Mesodermal cell (in vitro differentiated cells): ENCODE measurements at regions not wholly inside any gene's neighbourhood (a gene's known extent, or its start where the extent isn't known, plus 50 kb on each side); places are given as distances from the start of the nearest gene placed in this dataset.
A peak's percentile ranks its signal among the peaks of the same experiment; 100 is the strongest.
"Not testable (repeated sequence)": the region's sequence is repeated elsewhere in the genome, so short reads cannot be mapped to it uniquely, and the experiment has no call there.

Experiments used
- H3K27ac ChIP-seq: 2 replicates; pipeline ENCODE4 v1.7.0; 2013; ENCODE audit warnings: mild to moderate bottlenecking, low read depth, low read length, moderate library complexity; ENCODE audit not compliant: severe bottlenecking
- H3K36me3 ChIP-seq: 2 replicates; pipeline ENCODE4 v1.7.1; 2013; ENCODE audit warnings: mild to moderate bottlenecking, low read length, moderate library complexity; ENCODE audit not compliant: control insufficient read depth, insufficient read depth
- H3K4me1 ChIP-seq: one replicate; pipeline ENCODE4 v1.7.1; 2013; ENCODE audit warnings: mild to moderate bottlenecking, low read length; ENCODE audit not compliant: insufficient read depth, control insufficient read depth, poor library complexity, severe bottlenecking
- H3K4me3 ChIP-seq: 2 replicates; pipeline ENCODE4 v1.7.0; 2013; ENCODE audit warnings: low read length, control low read depth, mild to moderate bottlenecking; ENCODE audit not compliant: insufficient read depth, poor library complexity, severe bottlenecking; ENCODE audit errors: extremely low read depth
- H3K9me3 ChIP-seq: 2 replicates; pipeline ENCODE4 v1.7.1; 2013; ENCODE audit warnings: mild to moderate bottlenecking, low read length, moderate library complexity; ENCODE audit not compliant: control insufficient read depth
- WGBS, 2 experiments: methylation state at CpG; one replicate each; pipeline ENCODE4 v1.1.5; 2013; ENCODE audit warnings: missing lambda C conversion rate in 2 of 2; ENCODE audit not compliant: insufficient coverage in 2 of 2; 5-methylcytosine and 5-hydroxymethylcytosine counted together

DNA sequence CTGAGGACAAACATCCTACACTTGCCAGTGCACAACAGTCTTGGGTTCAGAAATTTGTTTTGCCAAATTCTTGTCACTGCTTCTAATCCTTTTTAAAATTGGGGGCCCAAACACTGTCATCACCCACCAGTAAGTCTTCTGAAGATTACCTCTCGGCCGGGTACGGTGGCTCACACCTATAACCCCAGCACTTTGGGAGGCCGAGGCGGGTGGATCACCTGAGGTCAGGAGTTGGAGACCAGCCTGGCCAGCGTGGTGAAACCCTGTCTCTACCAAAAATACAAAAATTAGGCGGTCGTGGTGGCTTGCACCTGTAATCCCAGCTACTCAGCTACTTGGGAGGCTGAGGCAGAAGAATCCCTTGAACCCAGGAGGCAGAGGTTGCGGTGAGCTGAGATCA is 87.8 kb upstream of the DMRT1 start:
- WGBS, 2 experiments: 86 to 91% methylated on average over 7 to 9 of the region's 9 CpGs
- not testable (repeated sequence) for H3K9me3 ChIP-seq, H3K36me3 ChIP-seq, H3K4me1 ChIP-seq, H3K4me3 ChIP-seq, H3K27ac ChIP-seq

DNA sequence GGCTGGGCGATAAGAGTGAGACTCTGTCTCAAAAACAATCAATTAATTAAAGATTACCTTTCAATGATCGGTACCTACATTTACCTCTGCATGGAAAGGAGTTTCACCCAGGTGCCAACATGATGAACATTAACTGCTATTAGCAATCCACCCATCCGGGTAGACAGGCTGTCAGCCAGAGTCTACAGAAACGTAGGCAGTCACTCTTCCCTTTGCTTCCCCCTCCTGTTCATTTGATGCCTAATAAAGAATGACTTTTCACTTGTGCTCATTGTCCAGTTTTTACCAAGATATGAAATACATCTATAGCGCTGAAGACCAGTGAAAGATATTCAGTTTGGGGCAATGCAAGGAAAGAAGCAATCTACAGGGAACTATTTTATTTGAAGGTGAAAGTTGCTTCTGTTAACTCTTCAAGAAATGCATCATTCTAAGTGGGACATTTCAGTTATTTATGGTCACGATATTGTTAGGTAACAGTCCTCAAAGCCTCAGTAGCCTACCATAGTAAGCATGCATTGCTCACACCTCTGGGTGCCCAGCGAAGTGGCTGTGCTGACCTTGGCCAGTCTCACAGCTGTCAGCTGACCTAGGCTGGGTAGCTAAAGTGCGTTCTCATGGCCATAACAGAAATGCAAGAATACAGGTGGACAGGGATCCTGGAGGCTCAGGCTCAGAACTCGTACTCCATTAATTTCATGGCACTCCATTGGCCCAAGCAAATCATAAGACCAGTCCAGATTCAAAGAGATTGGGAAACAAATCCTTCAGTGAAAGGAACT is 87.2 kb upstream of the DMRT1 start:
- H3K9me3 ChIP-seq: no peaks in the 10 kb centered on the region
- 90 to 91% methylated on average over 8 of the region's 9 CpGs for WGBS, 2 experiments
- H3K27ac ChIP-seq: no peak overlapping the region
- no peak overlapping the region for H3K4me3 ChIP-seq
- H3K4me1 ChIP-seq: peaks cover 6% of the 10 kb centered on the region
- H3K36me3 ChIP-seq: no peaks in the 10 kb centered on the region

DNA sequence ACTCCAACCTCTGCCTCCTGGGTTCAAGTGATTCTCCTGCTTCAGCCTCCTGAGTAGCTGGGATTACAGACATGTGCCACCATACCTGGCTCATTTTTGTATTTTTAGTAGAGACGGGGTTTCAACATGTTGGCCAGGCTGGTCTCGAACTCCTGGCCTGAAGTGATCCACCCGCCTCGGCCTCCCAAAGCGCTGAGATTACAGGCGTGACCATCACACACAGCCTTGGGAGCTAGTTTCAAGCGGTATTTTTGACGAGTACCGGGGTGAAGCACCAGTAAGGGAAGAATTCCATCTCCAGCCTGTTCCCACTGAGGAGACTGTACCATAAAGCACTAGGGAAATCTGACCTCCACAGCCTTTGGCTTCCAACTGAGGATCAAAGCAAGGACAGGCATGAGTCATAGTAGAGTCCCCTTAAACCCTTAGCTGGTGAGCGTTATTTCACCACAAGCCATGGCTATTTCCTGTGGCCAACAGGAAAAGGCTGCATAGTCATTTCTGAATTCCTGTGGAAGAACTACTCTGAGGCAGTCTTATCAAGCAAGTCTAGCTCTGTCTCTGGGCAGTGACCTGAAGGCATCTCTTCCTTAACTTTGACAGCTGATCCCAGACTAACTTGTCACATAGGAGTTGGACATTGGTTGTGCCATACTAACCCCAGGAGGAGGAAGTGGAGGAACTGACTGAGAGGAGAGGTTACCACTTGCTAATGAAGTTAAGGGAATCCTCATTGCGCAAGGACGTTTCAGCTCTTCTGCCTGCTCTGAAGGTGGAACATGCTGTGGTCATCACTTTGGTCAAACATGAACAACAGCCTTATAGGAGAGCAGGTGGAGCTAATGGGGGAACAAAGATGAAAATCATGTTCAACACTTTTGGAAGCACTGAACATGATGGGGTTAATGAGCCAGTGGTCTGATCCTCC is 85.8 kb upstream of the DMRT1 start:
- H3K9me3 ChIP-seq: no peaks in the 10 kb centered on the region
- peak overlapping the region; percentile 64 for H3K27ac ChIP-seq
- peaks cover 6% of the 10 kb centered on the region for H3K4me1 ChIP-seq
- WGBS, 2 experiments: 85 to 90% methylated on average over 12 of the region's 12 CpGs
- H3K36me3 ChIP-seq: no peaks in the 10 kb centered on the region
- H3K4me3 ChIP-seq: no peak overlapping the region

DNA sequence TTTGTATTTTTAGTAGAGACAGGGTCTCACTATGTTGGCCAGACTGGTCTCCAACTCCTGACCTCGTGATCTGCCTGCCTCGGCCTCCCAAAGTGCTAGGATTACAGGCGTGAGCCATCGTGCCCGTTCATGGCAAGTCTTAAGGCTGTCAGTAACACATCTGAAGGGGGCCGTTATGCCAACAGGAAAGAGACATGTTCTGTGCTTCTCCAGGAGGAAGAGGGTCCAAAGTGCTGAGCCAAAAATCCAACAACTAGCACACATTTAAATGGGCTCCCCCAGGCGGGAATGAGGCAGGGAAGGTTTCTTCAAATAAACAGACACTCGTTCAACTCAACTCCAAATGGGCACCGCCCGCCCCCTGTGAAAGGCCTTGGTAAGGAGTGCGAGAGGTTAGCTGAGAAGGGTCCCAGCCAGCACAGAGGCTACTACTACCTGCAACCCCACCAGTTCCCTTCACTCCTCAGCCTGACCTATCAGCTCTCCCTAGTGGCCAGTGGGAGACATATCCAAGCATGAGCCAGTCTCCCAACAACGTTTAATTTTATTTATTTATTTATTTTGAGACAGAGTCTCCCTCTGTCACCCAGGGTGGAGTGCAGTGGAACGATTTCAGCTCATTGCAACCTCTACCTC is 84.1 kb upstream of the DMRT1 start:
- H3K36me3 ChIP-seq: no peaks in the 10 kb centered on the region
- WGBS, 2 experiments: 76 to 91% methylated on average over 8 to 11 of the region's 13 CpGs
- peaks cover 6% of the 10 kb centered on the region for H3K4me1 ChIP-seq
- no peak overlapping the region for H3K4me3 ChIP-seq
- no peaks in the 10 kb centered on the region for H3K9me3 ChIP-seq
- no peak overlapping the region for H3K27ac ChIP-seq

DNA sequence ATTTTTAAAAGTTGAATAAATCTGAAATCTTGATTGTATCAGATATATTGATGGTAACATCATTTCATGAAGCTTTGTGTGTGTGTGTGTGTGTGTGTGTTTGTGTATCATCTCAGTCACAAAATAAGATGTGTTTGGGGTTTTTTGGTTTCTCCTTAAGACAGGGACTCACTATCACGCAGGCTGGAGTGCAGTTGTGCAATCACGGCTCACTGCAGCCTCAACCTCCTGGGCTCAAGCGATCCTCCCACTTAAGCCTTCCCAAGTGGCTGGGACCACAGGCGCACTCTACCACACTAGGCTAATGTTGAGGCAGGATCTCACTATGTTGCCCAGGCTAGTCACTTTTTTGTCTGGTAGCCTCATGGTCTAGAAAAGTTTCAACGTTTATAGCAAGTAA is 83.4 kb upstream of the DMRT1 start:
- WGBS, 2 experiments: 90 to 97% methylated on average over 4 of the region's 5 CpGs
- Histone ChIP-seq H3K9me3 (no peaks in the 10 kb centered on the region), H3K27ac (no peak overlapping the region), H3K4me1 (peaks cover 6% of the 10 kb centered on the region), H3K36me3 (no peaks in the 10 kb centered on the region), H3K4me3 (no peak overlapping the region)

DNA sequence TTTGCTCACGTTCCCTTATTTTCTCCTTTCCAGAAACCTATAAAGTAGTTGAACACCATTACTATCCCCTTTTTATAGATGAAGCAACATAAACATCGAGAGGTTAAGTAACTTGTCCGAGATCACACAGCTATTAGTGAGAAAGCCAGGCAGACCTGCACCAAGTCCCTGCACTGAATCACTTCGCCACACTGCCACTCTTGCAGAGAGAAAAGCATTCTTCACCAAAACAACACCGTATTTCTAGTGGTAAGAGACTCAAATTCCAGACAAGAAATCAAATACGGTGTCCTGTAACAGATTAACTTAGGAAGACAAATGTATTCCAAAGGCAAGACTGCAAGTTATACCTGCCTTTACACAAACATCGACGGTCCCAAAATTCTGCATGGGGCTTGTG is 82.0 kb upstream of the DMRT1 start:
- no peaks in the 10 kb centered on the region for H3K36me3 ChIP-seq
- peaks cover 6% of the 10 kb centered on the region for H3K4me1 ChIP-seq
- no peak overlapping the region for H3K4me3 ChIP-seq
- H3K9me3 ChIP-seq: no peaks in the 10 kb centered on the region
- no peak overlapping the region for H3K27ac ChIP-seq
- 88 to 99% methylated on average over 5 to 6 of the region's 8 CpGs for whole genome bisulfite sequencing, 2 experiments

DNA sequence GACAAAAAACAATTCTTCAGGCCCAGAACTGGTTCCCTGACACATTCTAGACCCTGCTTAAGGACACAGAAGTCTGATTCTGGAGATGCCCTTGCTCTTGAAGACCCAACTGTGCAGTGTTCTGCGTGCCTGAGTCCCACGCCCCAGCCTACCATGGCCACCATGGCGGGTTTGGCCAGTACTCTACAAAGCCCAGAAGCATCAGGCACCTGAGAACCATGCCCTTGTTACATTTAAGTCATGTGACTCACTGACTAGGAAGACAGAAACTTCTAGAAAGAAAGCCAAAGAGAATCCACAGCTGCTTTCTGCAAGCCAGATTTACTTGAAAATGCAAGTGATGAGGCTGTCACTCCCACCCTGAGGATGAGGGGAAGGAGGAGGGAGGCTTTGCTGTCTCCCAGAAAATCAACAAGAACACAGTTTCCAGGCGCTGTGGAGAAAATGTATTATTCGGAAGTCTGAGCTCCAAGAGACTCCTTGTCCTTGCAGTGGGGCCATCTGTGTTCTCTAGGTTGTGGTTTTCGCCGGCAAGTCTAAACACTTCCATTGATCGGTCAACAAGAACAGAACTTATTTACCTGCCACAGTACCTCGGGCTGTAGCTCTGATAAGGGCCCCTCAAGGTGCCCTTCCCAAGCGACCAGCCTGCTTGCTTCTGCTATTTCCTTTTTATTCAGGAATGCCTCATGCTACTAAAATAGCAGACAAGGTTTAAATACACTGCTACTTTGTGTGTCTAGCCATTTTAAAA is 81.3 kb upstream of the DMRT1 start:
- Histone ChIP-seq H3K9me3 (no peaks in the 10 kb centered on the region), H3K27ac (no peak overlapping the region), H3K36me3 (no peaks in the 10 kb centered on the region), H3K4me1 (peaks cover 6% of the 10 kb centered on the region), H3K4me3 (no peak overlapping the region)
- 88 to 91% methylated on average over 10 of the region's 10 CpGs for WGBS, 2 experiments

DNA sequence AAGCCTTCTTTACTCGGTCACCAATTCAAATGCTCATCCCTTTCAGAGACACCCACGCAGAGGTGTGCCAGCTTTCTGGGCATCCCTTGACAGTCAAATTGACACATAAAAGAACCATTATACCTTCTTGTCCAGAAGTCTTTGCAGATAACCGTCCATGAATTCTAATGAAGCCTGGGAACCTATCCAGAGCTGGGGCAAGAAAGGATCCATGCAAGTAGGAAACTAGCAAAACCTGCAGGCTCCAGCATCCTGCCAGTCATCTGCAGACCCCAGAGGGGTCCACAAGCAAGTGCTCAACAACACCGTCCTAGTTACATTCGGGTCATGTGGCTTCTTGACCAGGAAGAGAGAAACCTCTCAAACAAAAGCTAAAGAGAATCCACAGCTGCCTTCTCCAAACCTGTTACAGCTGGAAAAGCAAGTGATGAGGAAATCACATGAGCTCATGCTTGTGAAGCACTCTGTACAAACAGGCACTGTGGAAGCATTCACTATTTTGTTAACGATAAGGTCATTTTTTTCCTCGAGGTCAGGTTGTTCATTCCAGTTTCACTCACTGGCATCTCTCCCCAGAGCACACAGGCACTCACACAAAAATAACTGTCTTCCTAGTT is 80.2 kb upstream of the DMRT1 start:
- Histone ChIP-seq H3K4me1 (no peaks in the 10 kb centered on the region), H3K27ac (no peak overlapping the region), H3K4me3 (no peak overlapping the region), H3K36me3 (no peaks in the 10 kb centered on the region), H3K9me3 (no peaks in the 10 kb centered on the region)
- 85 to 94% methylated on average over 5 to 7 of the region's 7 CpGs for WGBS, 2 experiments

DNA sequence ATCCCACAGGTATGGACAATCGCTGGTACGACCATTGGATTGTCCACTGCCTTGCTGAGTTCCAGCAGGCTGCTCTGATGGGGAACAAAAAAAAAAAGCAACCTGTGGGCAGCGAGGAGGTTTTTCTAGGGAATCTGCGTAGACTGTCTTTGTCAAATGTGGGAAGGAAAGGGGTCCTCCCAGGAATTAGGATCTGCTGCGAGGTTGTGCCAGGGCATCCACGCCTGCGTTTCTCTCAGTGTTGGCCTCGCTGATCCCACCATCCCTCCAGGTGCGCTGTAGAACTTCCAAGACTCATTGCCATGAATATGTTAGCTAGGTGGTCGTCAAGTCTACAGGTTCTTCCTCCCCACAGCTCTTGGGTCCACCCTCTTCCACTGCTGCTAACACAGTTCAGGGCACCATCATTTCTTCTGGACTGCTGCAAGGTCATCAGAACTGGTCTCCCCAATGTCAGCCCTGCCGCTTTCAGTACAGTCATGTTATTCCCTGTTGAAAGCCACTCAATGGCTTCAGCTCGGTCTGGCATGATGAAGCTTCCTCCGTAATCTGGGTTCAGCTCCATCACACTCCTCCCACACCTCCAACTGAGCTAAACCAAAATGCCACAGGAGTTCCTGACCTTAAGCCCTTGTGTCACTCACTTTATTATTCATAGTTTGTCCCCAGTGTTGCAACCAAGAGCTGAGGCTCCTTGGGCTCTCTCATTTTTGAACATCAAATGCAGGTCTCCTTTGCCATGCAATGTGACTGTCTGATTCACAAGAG is 79.5 kb upstream of the DMRT1 start:
- H3K4me1 ChIP-seq: no peaks in the 10 kb centered on the region
- no peaks in the 10 kb centered on the region for H3K36me3 ChIP-seq
- H3K9me3 ChIP-seq: no peaks in the 10 kb centered on the region
- H3K27ac ChIP-seq: no peak overlapping the region
- H3K4me3 ChIP-seq: no peak overlapping the region
- 93 to 95% methylated on average over 10 to 12 of the region's 13 CpGs for WGBS, 2 experiments
